Hepatocyte (in vitro differentiated cells): ENCODE measurements at regions not wholly inside any gene's neighbourhood (a gene's known extent, or its start where the extent isn't known, plus 50 kb on each side); places are given as distances from the start of the nearest gene placed in this dataset.

Source experiments
- DNase-seq: peaks from one replicate; pipeline ENCODE4 v3.0.0-alpha.2; 2016; ENCODE audit warnings: low spot score
- H2AFZ ChIP-seq: fragments of 200-600 bp; sonication (generic); 2 replicates; pipeline ENCODE4 v1.6.0; 2016; ENCODE audit warnings: antibody characterized with exemption, mild to moderate bottlenecking
- H3K27ac ChIP-seq: fragments of 200-600 bp; sonication (generic); 2 replicates; pipeline ENCODE4 v1.5.1; 2016; ENCODE audit warnings: mild to moderate bottlenecking
- H3K27me3 ChIP-seq: fragments of 200-600 bp; sonication (generic); 2 replicates; pipeline ENCODE4 v1.6.1; 2016
- H3K36me3 ChIP-seq: fragments of 200-600 bp; sonication (generic); replicated peaks from 2 replicates; pipeline ENCODE4 v1.5.1; 2016; ENCODE audit warnings: low read depth; ENCODE audit not compliant: insufficient read depth
- H3K4me1 ChIP-seq: fragments of 200-600 bp; sonication (generic); 2 replicates; pipeline ENCODE4 v1.5.1; 2016; ENCODE audit warnings: mild to moderate bottlenecking, moderate library complexity; ENCODE audit not compliant: insufficient read depth
- H3K4me2 ChIP-seq: fragments of 200-600 bp; sonication (generic); 2 replicates; pipeline ENCODE4 v1.6.0; 2016
- H3K4me3 ChIP-seq: fragments of 200-600 bp; sonication (generic); 2 replicates; pipeline ENCODE4 v1.5.1; 2016; ENCODE audit warnings: mild to moderate bottlenecking
- H3K79me2 ChIP-seq: fragments of 200-600 bp; sonication (generic); 2 replicates; pipeline ENCODE4 v1.6.0; 2017; ENCODE audit warnings: mild to moderate bottlenecking
- H3K9me2 ChIP-seq: fragments of 200-600 bp; sonication (generic); replicated peaks from 2 replicates; pipeline ENCODE4 v1.6.0; 2017; ENCODE audit warnings: mild to moderate bottlenecking; ENCODE audit not compliant: insufficient read depth
- H3K9me3 ChIP-seq: fragments of 200-600 bp; sonication (generic); 2 replicates; pipeline ENCODE4 v1.5.1; 2016; ENCODE audit warnings: low read depth, mild to moderate bottlenecking
- H4K20me1 ChIP-seq: fragments of 200-600 bp; sonication (generic); 2 replicates; pipeline ENCODE4 v1.6.0; 2016; ENCODE audit warnings: mild to moderate bottlenecking; ENCODE audit not compliant: insufficient read depth, poor library complexity, severe bottlenecking
- EZH2 ChIP-seq: fragments of 200-600 bp; sonication (generic); IDR thresholded peaks from 2 replicates; pipeline ENCODE4 v1.6.1; 2016; ENCODE audit warnings: antibody characterized with exemption, mild to moderate bottlenecking, borderline replicate concordance
- EZH2phosphoT487 ChIP-seq: fragments of 200-600 bp; sonication (generic); IDR thresholded peaks from one replicate; pipeline ENCODE4 v1.6.1; 2018; ENCODE audit warnings: antibody characterized with exemption, mild to moderate bottlenecking, low read depth, moderate library complexity; ENCODE audit not compliant: unreplicated experiment, severe bottlenecking
- WGBS: methylation state at CpG from one replicate; pipeline ENCODE4 v1.1.6; 2016; ENCODE audit warnings: low lambda C conversion rate; ENCODE audit errors: missing lambda C conversion rate; 5-methylcytosine and 5-hydroxymethylcytosine counted together
- TF ChIP-seq, protein P1 (sequence below): fragments of 200-600 bp; sonication (generic); IDR thresholded peaks from 2 replicates; pipeline ENCODE4 v1.5.1; 2016; ENCODE audit warnings: antibody characterized with exemption, mild to moderate bottlenecking; ENCODE audit not compliant: poor library complexity

- H3K9me3 ChIP-seq, result no peaks in the 10 kb centered on the region
- no peak overlapping the region for H3K4me3 ChIP-seq
- no peak for DNase-seq
- H3K4me1 ChIP-seq, result no peaks in the 10 kb centered on the region
- H2AFZ ChIP-seq, result no peak overlapping the region
- H3K27me3 ChIP-seq, result no peaks in the 10 kb centered on the region
- H3K27ac ChIP-seq, result no peak overlapping the region
- no peaks in the 10 kb centered on the region for H3K36me3 ChIP-seq
- 91% methylated on average over 1 of the region's 1 CpG for WGBS
- no peaks in the 10 kb centered on the region for H3K9me2 ChIP-seq
- TF ChIP-seq, protein P1, sequence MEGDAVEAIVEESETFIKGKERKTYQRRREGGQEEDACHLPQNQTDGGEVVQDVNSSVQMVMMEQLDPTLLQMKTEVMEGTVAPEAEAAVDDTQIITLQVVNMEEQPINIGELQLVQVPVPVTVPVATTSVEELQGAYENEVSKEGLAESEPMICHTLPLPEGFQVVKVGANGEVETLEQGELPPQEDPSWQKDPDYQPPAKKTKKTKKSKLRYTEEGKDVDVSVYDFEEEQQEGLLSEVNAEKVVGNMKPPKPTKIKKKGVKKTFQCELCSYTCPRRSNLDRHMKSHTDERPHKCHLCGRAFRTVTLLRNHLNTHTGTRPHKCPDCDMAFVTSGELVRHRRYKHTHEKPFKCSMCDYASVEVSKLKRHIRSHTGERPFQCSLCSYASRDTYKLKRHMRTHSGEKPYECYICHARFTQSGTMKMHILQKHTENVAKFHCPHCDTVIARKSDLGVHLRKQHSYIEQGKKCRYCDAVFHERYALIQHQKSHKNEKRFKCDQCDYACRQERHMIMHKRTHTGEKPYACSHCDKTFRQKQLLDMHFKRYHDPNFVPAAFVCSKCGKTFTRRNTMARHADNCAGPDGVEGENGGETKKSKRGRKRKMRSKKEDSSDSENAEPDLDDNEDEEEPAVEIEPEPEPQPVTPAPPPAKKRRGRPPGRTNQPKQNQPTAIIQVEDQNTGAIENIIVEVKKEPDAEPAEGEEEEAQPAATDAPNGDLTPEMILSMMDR, result no peak
- TF ChIP-seq EZH2phosphoT487, result no peak
- H3K79me2 ChIP-seq, result no peaks in the 10 kb centered on the region
- no peaks in the 10 kb centered on the region for H4K20me1 ChIP-seq
- no peak overlapping the region for H3K4me2 ChIP-seq
Measured at GRCh38 chr9:73807952-73808351, 656.3 kb downstream of the ANXA1 start.

DNA sequence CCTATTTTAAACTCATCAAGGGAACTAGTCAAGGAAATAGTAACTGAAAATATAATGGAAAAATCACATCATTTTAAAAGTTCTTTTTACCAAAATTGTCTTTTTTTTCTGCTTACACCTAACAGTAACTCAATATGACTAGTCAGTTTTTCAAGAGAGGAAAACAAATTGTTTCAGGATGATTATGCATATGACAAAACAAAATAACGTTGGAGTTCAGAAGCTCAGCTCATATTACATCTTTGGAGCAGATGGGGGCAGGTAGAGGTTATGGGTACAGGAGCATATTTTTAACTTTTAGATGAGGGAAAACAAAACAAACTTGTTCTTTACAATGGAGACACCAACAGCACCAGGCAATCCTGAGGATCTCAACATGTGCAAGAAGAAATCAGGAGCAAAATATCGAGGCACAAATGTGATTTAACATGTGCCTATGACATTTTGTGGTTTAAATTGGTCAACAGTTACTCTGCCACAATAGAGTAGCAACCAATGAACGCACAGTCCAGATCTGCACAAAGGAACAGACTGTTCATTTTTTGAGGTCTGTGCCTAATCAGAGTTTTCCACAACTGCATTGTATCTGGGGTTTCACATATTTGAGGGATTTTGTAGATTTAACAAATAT, 659.0 kb downstream of the ANXA1 start:
- Histone ChIP-seq H3K9me2 (no peaks in the 10 kb centered on the region), H3K27me3 (no peaks in the 10 kb centered on the region), H3K79me2 (no peaks in the 10 kb centered on the region), H3K36me3 (no peaks in the 10 kb centered on the region), H2AFZ (no peak overlapping the region), H3K4me1 (no peaks in the 10 kb centered on the region), H3K4me3 (no peak overlapping the region), H3K4me2 (no peak overlapping the region), H3K27ac (no peak overlapping the region), H4K20me1 (no peaks in the 10 kb centered on the region), H3K9me3 (no peaks in the 10 kb centered on the region)
- DNase-seq, result no peak
- TF ChIP-seq, protein P1, result no peak
- no peak for TF ChIP-seq EZH2
- TF ChIP-seq EZH2phosphoT487, result no peak
- WGBS, result 66% methylated on average over 3 of the region's 3 CpGs

DNA sequence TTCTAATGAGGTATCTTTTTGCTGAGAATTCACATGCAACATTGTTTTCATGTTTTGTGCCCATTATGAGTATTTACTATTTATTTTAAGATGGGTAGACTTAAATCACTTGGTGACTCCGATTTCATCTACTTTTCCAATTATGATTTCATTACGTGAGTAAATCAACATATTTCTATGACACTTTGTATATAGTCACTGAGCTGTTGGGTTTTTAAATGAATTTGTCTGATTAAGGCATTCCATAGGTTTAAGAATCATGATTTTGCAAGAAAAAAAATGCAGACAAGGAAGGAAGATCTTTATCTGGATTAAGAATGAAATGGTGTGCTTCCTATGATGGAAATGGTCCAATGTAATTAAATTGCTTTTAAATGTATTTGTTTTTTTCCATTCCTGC, 661.9 kb downstream of the ANXA1 start:
- 92% methylated on average over 2 of the region's 2 CpGs for WGBS
- H3K4me3 ChIP-seq, result no peak overlapping the region
- H2AFZ ChIP-seq, result no peak overlapping the region
- no peak for DNase-seq
- no peaks in the 10 kb centered on the region for H3K9me3 ChIP-seq
- H3K36me3 ChIP-seq, result no peaks in the 10 kb centered on the region
- no peaks in the 10 kb centered on the region for H3K9me2 ChIP-seq
- TF ChIP-seq EZH2 (no peak), EZH2phosphoT487 (no peak)
- TF ChIP-seq, protein P1, result no peak
- no peak overlapping the region for H3K4me2 ChIP-seq
- H3K27ac ChIP-seq, result no peak overlapping the region
- no peaks in the 10 kb centered on the region for H3K79me2 ChIP-seq
- no peaks in the 10 kb centered on the region for H4K20me1 ChIP-seq
- H3K4me1 ChIP-seq, result no peaks in the 10 kb centered on the region
- H3K27me3 ChIP-seq, result no peaks in the 10 kb centered on the region
